ENCODE measurements at regions not wholly inside any gene's neighbourhood (a gene's known extent, or its start where the extent isn't known, plus 50 kb on each side); places are given as distances from the start of the nearest gene placed in this dataset.

DNA sequence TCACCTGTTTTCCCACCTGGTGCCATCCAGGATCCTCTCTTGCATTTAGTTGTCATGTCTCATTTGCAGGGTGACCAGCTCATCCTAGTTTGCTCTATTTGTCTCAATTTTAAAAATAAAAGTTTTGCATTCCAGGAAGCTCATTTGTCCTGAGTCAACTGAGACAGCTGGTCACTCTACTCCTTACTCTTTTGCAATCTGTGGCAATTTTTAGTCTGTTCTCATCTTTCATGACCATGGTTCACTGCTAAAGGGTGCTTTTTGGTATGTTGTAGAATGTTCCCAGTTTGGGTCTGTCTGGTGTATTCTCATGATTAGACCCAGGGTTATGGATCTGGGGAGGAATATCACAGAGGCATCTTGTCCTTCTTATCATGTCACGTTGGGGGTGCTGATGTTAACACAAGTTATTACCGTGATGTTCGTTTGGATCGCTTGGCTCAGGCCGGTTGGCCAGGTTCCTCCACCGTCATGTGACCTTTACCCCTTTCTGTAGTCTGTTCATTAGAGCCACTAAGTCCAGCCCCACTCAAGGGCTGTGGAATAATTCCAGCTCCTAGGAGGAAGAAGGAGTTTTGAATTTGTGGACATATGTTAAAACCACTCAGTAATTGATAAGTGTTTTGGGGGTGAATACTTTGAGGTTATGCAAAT, 103.3 kb upstream of the IGFBP3 start:
- no peak for DNase-seq

DNA sequence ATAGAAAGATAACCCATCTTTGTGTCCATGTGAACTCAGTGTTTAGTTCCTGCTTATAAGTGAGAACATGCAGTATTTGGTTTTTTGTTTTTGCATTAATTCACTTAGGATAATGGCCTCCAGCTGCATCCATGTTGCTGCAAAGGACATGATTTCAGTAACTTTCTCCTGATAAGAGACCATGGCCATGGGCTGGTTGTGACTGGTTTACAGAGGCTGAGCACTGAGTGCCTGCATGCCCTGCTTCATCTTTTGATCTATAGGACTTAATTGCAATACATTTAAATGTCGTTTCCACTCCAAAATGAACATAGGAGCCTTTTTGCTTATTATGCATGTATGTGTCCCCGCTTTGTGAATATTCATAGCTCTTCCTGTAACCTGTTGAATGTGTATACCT, 101.3 kb upstream of the IGFBP3 start:
- no peak for DNase-seq

DNA sequence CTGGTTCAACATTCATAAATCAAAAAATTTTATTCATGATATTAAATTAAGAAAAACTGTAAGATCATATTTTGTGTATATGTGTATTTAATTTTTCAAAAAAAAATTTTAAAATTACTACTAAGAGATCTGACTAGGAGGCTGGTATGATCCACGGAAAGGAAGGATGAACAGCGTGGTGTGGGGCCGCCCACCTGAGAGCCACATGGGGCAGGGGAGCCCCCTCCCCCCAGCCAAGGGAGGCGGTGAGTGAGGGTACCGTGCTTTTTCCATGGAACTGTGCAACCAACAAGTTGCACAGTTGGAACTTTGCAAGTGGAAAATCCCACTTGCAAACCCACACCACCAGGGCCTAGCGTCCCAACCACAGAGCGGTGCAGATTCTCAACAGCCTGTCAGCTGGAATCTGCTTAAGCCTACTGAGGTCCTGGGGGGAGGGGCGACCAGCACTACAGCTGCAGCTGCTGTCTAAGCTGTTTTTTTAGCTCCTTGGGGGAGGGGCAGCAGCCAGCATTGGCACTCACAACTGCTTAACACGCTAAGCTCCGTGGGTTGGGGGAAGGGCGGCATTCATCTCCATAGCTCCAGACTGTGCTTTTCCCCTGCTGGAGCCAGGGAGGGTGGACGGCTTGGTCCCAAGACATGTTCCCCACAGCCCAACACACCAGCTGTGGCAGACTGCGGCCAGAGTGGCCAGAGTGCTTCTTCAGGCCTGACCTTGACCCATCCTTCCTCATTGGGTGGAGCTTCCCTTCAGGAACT, 94.2 kb upstream of the IGFBP3 start:
- no peak for DNase-seq

DNA sequence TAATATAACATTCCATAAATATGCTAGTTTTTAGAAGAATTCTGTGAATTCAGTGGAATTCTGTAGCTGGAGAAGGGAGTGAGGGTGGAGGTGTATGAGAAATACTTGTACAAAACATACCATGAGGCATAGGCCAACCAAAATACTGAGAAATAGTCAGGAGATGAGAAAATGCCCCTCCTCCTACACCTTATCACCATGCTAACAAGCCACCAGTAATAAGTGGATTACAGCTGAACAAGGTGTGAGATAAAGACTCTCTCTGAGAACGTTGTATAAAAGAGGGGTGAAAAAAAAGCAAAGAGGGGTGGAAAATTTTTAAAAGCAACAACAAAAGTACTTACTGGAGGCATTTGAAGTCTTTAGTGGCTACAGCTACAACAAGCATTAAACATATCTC, 90.4 kb upstream of the IGFBP3 start:
- no peak for DNase-seq

DNA sequence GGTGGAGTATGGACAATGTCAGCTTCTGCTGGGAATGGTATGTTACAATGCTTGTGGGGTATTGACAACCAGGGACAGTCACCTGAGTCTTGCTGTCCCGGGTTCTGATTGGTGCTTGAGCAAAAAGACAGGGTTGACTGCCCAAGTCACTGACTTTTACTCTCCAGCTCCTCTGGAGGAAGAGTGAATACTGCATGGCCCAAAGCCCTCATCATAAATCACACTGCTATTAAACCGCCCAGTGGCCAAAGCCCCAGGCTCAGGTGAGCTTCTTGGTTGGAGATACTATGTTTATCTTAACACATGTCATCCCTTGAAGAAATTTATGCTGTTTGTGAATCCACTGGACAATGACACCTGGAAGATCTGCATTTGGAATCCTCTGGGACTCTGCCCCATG, 90.0 kb upstream of the IGFBP3 start:
- DNase-seq, result no peak

DNA sequence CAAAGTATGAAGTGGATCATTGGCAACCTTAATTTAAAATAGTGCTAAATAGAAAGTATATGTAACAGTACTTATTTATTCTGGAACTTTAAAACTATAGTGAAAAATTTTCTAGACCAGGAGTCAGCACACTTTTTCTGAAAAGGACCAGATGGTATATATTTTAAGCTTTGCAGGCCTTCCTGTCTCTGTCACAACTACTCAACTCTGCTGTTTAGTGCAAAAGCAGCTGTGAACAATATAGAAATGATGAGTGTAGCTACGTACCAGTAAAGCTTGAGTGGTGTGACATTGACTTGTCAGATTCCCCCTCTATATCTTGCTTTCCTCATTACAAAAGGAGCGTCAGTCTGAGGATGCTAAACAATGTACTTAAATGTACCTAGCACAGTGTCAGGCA, 88.1 kb upstream of the IGFBP3 start:
- DNase-seq, result no peak

DNA sequence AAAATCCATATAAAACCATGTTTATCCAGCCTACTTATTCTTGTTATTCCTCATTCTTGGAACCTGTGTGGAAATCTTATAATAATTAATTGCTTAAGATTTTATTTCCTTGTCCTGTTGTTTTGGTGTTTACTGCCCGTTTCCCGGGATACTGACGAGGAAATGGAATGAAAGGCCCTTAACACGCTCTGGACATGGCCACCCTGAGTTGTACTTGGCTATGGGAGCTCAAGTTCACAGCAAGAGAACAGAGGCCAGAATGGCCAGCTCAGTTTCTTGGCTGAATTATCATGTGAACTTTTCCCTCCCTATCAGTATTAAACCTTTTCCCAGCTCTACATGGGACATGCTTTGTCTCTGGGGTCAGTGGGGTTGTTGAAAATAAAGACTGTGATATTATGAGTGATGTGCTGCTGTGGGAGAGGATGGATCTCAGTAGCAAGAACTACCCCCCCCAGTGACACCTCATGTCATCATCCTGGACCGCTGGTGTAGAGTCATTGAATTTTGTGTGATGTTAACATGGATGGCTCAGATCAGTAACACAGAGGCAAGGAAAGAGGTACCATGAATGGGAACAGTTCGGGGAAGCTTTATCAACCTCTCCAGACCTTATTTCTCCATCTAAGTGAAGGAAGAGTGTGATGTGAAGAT, 87.0 kb upstream of the IGFBP3 start:
- DNase-seq, result no peak

DNA sequence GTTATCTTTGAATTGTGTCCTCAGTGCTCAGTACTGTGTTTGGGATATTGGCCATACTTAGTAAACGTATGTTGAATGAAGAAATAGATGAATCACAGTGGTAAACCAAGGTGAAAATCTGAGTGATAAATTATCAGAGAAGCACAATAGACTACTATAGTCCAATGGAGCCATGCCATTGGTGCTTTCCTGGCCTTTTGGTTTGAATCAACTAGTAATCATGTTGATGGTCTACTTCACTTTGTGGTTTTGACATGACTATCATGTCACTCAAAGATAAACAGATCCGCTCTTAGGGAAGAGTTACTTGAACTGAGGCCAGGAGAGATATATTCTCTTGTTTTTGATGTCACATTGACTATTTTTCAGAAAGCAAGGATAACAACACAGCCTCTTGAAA, 86.1 kb upstream of the IGFBP3 start:
- no peak for DNase-seq

DNA sequence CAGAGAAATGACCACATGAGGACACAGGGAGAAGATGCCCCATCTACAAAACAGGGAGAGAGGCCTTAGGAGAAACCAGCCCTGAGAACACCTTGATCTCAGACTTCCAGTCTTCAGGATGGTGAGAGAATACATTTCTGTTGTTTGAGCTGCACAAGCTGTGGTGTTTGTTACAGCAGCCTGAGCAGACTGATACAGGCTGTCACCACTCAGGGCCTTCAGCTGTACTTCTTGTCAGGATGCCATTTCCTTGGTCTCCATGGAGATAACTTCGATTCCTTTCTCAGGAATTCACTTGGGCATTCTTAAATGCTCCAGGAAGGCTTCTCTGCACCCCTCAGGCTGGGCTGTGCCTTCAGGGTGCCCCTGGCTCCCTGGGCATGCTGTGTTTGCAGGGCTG, 85.7 kb upstream of the IGFBP3 start:
- DNase-seq, result no peak

DNA sequence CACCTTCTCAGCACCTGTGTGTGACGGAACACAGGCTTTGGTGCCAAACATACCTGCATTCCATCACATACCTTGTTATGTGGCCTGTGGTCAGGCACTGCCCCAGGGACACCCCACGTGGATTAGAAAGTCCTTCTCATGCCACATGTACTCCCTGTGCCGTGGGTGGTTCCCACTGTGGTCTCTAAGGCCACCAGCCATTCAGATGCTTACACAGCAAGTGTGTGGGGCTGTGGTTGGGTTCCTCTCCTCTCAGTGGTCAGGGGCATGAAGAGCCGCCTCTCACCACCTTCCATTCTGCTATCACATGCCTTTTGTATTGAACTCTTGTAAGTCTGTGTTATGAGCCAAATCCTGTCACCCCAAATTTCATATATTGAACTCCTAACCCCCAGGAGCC, 85.1 kb upstream of the IGFBP3 start:
- no peak for DNase-seq

DNA sequence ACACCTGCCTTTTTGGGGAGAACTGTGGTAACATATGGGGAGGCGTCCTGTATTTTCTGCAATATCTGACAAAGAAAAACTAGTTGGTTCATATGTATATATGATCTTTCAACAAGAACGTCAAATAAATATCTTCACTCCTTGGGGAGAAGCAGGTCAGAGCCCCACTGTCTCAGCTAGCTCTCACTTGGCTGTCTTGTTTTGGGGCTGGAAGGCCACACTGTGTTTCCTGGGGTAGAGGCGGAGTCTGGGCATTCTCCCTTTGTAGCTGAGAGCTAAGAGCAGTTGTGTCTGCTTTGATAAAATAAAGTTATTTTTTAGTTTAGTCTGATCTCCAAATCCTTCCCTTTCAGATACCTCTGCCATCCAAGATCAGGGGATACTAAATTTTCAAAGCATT, 83.9 kb upstream of the IGFBP3 start:
- no peak for DNase-seq

DNA sequence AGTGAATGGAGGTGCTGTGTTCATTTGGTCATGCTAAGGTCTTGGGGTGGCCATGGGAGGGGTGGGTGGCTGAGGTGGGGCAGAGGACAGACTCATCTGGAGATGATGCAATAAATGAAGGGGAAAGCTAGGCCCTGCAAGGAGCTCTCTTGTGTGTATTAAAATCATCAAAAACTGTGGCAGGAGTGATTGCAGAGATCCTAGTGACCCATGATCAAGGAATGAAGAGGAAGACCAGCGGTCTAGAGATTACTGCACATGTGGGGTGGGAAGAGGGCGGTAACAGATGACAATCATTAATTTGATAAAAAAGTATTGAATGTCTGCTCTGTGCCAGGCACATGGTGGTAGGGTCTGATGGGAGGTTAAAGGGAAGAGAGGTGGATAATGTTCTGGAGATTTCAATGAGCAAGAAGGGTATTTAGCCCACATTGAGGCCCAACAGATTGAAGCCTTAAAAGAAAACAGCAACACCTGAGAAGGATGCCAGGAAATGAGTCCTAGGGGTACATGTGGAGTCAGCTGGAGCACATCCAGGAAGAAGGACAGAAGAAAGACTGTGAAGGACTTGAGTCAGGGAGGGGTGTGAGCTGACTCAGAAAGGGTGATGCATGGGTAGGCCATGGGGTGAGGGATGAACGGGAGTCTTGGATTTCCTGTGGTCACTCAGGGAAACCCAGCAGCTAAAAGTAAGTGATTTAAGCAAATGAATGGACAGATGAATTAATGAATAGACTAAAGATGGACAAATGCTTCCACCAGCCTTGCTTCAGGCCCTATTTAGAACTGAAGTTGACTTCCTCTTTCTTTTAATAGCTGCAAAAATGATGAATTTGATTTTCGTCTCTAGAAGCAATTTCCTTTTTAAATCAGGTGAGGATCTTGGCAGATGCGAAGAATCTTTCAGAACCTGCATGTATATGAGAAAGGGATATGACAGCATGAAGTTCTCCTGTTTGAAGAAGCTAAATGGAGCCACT, 83.1 kb upstream of the IGFBP3 start:
- no peak for DNase-seq

DNA sequence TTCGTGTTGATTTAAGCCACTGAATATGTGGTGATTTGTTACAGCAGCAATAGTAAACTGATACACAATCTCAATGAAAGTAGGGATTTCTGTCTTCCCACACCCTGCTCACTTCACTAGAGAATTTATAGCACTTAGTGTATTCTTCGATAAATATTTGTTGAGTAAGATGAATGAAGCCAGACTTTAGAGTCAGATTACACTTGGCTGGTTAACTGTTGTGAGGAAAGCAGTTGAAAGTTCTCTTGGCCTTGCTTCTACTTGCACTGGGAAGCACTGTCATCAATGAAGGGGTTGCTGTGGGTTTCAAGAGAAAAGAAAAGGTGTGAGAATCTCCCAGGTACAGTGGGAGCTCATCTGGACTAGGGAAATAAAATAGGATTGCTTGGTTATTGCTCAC, 82.1 kb upstream of the IGFBP3 start:
- DNase-seq, result no peak

DNA sequence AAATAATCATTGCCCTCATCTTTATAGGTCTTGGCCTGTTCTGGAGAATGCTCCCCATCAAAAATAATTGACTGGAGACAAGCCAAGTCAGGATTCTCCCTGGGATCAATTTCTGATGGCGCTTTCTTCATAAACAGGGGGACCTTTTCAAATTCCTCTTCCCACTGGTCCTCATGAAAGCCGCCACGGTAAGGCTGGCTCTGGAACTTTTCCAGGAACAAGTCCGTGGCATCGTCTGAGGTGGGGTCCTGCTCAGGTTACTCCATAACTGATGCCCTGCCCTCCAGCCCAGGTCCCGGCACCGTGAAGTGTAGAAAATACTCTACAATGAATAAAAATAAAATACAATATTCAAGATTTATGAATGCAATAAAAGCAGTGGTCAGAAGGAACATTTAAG, 79.4 kb upstream of the IGFBP3 start:
- no peak for DNase-seq

DNA sequence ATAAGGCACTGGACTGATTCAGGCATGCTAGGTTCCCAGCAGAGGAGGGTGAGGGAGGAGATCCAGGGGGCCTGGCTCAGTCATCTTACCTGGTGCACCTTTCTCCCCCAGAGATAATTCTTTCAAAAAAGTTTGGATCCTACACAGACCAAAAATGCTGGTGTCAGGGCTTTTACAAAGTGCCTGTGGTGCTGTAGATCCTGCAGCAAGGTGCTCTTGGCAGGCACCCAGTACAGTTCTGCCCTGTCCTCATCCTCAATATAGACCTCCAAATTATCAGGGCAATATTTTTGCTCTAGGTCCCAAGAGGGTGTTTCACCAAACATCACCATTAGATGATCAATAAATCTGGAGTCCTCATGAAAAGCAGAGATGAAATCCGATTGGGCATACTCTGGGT, 78.5 kb upstream of the IGFBP3 start:
- no peak for DNase-seq

DNA sequence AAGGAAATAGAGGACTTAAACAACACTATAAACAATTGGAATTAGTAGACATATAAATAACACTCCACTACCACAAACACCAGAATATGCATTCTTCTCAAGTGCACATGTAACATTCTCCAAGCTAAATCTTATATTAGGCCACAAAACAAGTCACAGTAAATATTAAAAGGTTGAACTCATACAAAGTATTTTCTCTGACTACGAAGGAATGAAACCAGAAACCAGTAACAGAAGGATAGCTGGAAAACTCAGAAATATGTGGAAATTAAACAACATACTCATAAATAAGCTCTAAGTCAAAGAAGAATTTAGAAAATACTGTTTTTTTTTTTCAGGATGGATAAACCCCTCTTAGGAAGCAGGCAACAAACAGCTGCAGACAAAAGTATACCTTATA, 77.4 kb upstream of the IGFBP3 start:
- DNase-seq, result no peak

DNA sequence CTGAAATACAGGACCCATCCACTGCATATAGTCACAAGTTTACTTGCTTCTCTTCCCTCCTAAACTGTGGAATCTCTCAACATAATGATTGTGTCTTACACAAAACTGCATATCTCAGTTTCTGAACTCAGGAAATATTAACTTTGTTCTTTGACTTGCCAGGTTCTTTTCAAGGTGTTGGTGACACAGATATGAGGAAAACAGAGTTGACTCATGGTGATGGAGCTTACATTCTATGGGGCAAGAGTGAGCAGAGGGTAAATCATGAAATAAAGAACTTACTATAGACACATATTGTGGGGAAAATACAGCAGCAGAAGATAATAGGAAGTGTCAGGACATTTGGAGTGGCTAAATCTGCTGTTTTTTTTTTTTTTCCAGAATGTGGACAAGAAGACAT, 72.5 kb upstream of the IGFBP3 start:
- DNase-seq, result no peak

DNA sequence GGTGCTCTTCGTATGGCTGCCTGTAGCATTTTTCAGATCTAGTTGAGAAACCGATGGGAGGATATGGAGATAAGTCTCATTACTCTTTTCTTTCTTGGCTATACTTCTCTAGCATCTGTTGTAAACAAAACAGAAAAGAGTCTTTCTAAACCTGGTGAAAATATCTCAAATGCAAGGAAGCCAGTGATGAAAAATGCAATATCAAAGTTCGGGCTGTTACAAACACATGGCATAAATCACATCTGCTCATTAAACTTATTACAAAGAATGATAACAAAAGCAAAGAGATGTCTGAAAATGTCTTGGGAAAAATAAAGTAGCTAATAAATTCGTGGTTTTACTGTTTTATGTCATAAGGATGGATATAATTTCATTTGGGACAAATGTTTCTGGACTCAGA, 71.8 kb upstream of the IGFBP3 start:
- DNase-seq, result no peak

DNA sequence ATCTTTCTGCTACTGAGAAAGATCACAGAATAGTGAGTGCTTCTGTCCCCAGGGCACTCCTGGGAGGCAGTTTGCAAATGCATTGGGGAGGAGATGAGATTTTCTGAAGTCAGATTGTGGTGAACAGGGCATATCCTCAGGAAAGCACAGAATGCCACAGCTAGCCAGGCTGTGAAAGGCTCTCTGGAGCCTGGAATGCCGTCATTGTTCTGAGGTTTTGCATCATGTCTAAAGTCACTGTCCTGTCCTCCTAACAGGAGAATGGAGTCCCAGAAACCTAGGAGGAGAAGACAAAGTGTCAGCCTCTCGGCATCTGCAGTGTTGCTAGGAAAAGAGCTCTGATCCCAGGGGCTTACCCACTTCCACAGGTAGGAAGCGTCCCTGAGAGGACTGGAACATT, 69.2 kb upstream of the IGFBP3 start:
- no peak for DNase-seq

DNA sequence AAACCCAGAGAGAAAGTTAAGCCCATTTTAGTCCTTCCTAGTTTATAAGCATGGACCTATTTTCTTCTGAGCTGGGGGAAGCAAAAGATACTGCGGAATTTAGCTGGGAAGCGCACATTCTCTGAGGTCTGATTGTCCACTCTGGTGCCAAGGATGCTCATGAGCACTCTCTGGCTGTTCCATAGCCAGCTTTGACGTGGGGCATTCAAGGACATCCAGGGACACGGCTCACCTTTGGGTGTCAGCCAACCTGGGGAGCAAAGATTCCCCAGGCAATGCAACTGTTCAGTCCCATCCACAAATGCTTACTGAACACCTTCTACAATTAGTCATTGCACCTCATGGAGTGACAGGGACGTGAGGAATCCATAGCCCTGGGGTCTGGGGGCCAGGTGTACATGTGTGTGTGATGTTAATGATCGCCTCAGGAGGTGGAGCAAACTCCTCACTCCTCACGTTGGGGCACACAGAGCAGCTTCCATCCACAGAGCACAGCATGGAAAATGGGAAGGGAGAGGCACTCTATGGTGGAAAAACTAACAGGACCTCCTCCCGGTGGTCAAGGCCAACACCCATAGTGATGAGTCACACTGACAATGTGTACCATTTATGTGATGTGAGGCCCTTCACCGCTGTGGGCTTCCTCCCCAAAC, 67.5 kb upstream of the IGFBP3 start:
- DNase-seq, result no peak

DNA sequence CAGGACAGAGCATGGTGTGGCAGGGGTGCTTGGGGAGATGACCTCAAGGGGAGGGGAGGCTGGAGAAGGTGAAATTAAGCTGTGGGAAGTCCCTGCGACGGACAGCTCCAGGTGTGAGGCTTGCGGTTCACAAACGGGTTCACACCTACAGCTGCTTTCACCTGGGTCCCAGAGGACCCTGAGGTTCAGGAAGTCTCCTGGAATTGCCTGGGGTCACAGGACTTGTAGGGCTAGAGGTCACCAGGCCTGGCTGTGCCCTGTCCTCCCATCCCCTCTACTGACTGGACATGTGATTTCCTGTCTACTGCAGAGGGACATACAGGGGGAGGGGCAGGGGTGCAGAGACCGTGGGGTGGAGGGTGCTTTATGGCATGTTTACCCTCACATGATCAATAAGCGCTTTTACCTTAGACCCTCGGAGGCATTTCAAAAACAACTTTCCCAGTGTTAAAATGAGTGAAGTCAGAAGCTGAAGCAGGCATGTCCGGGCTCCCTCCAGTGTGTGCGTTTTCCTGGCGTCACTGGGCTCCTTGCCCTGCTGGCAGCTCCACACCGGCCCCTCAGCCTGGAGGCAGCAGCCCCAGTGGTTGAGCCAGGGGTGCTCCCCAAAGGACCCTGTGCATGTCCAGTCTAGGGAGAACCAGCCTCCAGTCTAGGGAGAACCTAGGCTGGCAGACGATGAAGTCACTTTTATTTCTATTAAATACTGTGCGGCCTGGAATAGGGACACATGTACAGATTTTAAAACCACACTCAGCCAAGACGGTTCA, 66.6 kb upstream of the IGFBP3 start:
- no peak for DNase-seq
